DND-41 (cell line): ENCODE measurements at regions not wholly inside any gene's neighbourhood (a gene's known extent, or its start where the extent isn't known, plus 50 kb on each side); places are given as distances from the start of the nearest gene placed in this dataset.

ENCODE experiments used
- CTCF ChIP-seq: IDR thresholded peaks from 2 replicates; pipeline ENCODE4 v1.5.1; 2012; ENCODE audit warnings: borderline replicate concordance, low read length, moderate library complexity, mild to moderate bottlenecking; ENCODE audit not compliant: poor library complexity, severe bottlenecking; ENCODE audit errors: extremely low read depth
- EZH2 ChIP-seq: IDR thresholded peaks from 3 replicates; pipeline ENCODE4 v1.6.1; 2012; ENCODE audit warnings: borderline replicate concordance, low read depth, mild to moderate bottlenecking, moderate library complexity, low read length, inconsistent platforms; ENCODE audit not compliant: severe bottlenecking

- no peak for TF ChIP-seq CTCF
- no peak for TF ChIP-seq EZH2
Measured at GRCh38 chr20:55678970-55679667, 326.2 kb downstream of the CBLN4 start.
